Liver (tissue), 7 donors: ENCODE measurements at regions not wholly inside any gene's neighbourhood (a gene's known extent, or its start where the extent isn't known, plus 50 kb on each side); places are given as distances from the start of the nearest gene placed in this dataset.
"Not testable (repeated sequence)": the region's sequence is repeated elsewhere in the genome, so short reads cannot be mapped to it uniquely, and the experiment has no call there.

ENCODE experiments used
- DNase-seq: peaks from one replicate; pipeline ENCODE4 v3.0.0-alpha.2; 2017; ENCODE audit warnings: low spot score
- H3K27ac ChIP-seq, 2 donors: one replicate each; pipeline ENCODE4 v1.7.0; 2013; ENCODE audit warnings: inconsistent platforms in 2 of 2, low read length in 2 of 2, control low read depth in 1 of 2, low read depth in 1 of 2, mild to moderate bottlenecking in 1 of 2
- H3K27me3 ChIP-seq, 4 donors: one replicate each; pipeline versions ENCODE4 v1.6.1 to v1.7.0; 2013; ENCODE audit warnings: low read length in 3 of 4, inconsistent platforms in 1 of 4, mild to moderate bottlenecking in 1 of 4, moderate library complexity in 1 of 4; ENCODE audit not compliant: control insufficient read depth in 4 of 4, insufficient read depth in 4 of 4
- H3K36me3 ChIP-seq, 4 donors: one replicate each; pipeline versions ENCODE4 v1.6.1 to v1.7.0; 2013; ENCODE audit warnings: low read length in 3 of 4, mild to moderate bottlenecking in 3 of 4, low read depth in 1 of 4, moderate library complexity in 1 of 4; ENCODE audit not compliant: control insufficient read depth in 4 of 4, insufficient read depth in 3 of 4
- H3K4me1 ChIP-seq, 4 donors: one replicate each; pipeline versions ENCODE4 v1.6.1 to v1.7.0; 2013; ENCODE audit warnings: low read length in 3 of 4, mild to moderate bottlenecking in 3 of 4, moderate library complexity in 1 of 4; ENCODE audit not compliant: control insufficient read depth in 4 of 4, insufficient read depth in 4 of 4
- H3K4me3 ChIP-seq, 3 donors: one replicate each; pipeline versions ENCODE4 v1.6.1 to v1.7.0; 2013; ENCODE audit warnings: low read length in 3 of 3, control low read depth in 1 of 3, low read depth in 1 of 3, mild to moderate bottlenecking in 1 of 3
- H3K9ac ChIP-seq, 2 donors: one replicate each; pipeline ENCODE4 v1.7.0; 2013; ENCODE audit warnings: low read length in 2 of 2, mild to moderate bottlenecking in 2 of 2, moderate library complexity in 2 of 2, control low read depth in 1 of 2, low read depth in 1 of 2
- H3K9me3 ChIP-seq, 4 donors: one replicate each; pipeline versions ENCODE4 v1.6.1 to v1.7.0; 2013; ENCODE audit warnings: low read length in 3 of 4; ENCODE audit not compliant: control insufficient read depth in 4 of 4
- FOXA2 ChIP-seq: IDR thresholded peaks from 2 replicates; pipeline ENCODE4 v1.6.1; 2016; ENCODE audit warnings: antibody characterized with exemption
- GABPA ChIP-seq, 2 donors: IDR thresholded peaks in 1 of 2; conservative IDR thresholded peaks in 1 of 2; 2 replicates each; pipeline ENCODE4 v1.6.1; 2016; ENCODE audit warnings: antibody characterized with exemption in 2 of 2, mild to moderate bottlenecking in 1 of 2, moderate library complexity in 1 of 2
- HNF4A ChIP-seq, 2 donors: conservative IDR thresholded peaks; 2 replicates each; pipeline ENCODE4 v1.6.1; 2016; ENCODE audit warnings: antibody characterized with exemption in 2 of 2, mild to moderate bottlenecking in 2 of 2
- HNF4G ChIP-seq: IDR thresholded peaks from 2 replicates; pipeline ENCODE4 v1.6.1; 2016; ENCODE audit warnings: antibody characterized with exemption
- NR2F2 ChIP-seq: IDR thresholded peaks from 2 replicates; pipeline ENCODE4 v1.6.1; 2016; ENCODE audit warnings: antibody characterized with exemption
- RAD21 ChIP-seq, 2 donors: IDR thresholded peaks; 2 replicates each; pipeline ENCODE4 v1.6.1; 2016; ENCODE audit warnings: antibody characterized with exemption in 2 of 2, mild to moderate bottlenecking in 2 of 2
- SP1 ChIP-seq: IDR thresholded peaks from 2 replicates; pipeline ENCODE4 v1.6.1; 2018; ENCODE audit warnings: antibody characterized with exemption, mild to moderate bottlenecking
- WGBS: extraction: QIAGEN DNeasy Blood & Tissue Kit; methylation state at CpG from one replicate; pipeline ENCODE4 v1.1.7; 2013; 5-methylcytosine and 5-hydroxymethylcytosine counted together
- TF ChIP-seq, protein P1 (sequence below): IDR thresholded peaks from 2 replicates; pipeline ENCODE4 v1.6.1; 2016; ENCODE audit warnings: antibody characterized with exemption, mild to moderate bottlenecking
- TF ChIP-seq, protein P2 (sequence below): IDR thresholded peaks from 2 replicates; pipeline ENCODE4 v1.6.1; 2016; ENCODE audit warnings: antibody characterized with exemption
- TF ChIP-seq, protein P3 (sequence below): IDR thresholded peaks from 2 replicates; pipeline ENCODE4 v1.6.1; 2016; ENCODE audit warnings: antibody characterized with exemption
- donor health status: healthy.
- donor health status: healthy.
- donor health status: healthy.
- donor health status: healthy.

DNA sequence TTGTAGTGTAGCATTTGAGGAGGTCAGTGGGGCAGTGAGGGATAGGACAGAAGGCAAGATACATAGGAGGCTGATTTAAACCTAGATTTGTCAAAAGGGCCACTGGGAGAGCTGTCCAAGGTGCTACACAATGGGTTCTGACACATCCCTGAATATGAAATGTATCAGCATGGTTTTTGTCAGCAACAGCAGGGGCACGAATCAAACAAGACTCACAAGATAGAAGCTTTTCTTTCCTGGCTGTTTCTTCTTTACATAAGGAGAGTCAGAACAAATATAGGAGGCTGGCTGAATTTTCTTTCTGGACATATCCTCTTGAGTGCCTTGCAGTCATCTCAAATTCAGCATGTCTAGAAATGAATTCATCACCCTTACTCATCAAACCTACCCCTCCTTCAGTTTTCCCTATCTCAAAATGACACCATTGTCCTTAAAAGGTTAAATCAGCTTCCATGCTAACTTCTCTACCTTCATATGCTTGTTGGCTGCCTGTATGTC, 130.5 kb downstream of the NPIPB5 start:
- H3K4me3 ChIP-seq = no peak overlapping the region
- no peak overlapping the region for H3K27ac ChIP-seq
- H3K36me3 ChIP-seq = no peaks in the 10 kb centered on the region
- H3K9ac ChIP-seq = no peak overlapping the region
- 35% methylated on average over 1 of the region's 1 CpG for WGBS
- TF ChIP-seq, protein P1, sequence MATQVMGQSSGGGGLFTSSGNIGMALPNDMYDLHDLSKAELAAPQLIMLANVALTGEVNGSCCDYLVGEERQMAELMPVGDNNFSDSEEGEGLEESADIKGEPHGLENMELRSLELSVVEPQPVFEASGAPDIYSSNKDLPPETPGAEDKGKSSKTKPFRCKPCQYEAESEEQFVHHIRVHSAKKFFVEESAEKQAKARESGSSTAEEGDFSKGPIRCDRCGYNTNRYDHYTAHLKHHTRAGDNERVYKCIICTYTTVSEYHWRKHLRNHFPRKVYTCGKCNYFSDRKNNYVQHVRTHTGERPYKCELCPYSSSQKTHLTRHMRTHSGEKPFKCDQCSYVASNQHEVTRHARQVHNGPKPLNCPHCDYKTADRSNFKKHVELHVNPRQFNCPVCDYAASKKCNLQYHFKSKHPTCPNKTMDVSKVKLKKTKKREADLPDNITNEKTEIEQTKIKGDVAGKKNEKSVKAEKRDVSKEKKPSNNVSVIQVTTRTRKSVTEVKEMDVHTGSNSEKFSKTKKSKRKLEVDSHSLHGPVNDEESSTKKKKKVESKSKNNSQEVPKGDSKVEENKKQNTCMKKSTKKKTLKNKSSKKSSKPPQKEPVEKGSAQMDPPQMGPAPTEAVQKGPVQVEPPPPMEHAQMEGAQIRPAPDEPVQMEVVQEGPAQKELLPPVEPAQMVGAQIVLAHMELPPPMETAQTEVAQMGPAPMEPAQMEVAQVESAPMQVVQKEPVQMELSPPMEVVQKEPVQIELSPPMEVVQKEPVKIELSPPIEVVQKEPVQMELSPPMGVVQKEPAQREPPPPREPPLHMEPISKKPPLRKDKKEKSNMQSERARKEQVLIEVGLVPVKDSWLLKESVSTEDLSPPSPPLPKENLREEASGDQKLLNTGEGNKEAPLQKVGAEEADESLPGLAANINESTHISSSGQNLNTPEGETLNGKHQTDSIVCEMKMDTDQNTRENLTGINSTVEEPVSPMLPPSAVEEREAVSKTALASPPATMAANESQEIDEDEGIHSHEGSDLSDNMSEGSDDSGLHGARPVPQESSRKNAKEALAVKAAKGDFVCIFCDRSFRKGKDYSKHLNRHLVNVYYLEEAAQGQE = peak; percentile 95
- TF ChIP-seq HNF4A (conservative IDR thresholded peaks at IDR 0.05) (no peak), FOXA2 (no peak), HNF4G (no peak)
- TF ChIP-seq, protein P2, sequence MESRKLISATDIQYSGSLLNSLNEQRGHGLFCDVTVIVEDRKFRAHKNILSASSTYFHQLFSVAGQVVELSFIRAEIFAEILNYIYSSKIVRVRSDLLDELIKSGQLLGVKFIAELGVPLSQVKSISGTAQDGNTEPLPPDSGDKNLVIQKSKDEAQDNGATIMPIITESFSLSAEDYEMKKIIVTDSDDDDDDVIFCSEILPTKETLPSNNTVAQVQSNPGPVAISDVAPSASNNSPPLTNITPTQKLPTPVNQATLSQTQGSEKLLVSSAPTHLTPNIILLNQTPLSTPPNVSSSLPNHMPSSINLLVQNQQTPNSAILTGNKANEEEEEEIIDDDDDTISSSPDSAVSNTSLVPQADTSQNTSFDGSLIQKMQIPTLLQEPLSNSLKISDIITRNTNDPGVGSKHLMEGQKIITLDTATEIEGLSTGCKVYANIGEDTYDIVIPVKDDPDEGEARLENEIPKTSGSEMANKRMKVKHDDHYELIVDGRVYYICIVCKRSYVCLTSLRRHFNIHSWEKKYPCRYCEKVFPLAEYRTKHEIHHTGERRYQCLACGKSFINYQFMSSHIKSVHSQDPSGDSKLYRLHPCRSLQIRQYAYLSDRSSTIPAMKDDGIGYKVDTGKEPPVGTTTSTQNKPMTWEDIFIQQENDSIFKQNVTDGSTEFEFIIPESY = no peak
- DNase-seq = no peak
- H3K27me3 ChIP-seq = peaks cover 3 to 10% (median 6%) of the 10 kb centered on the region in 4 donors
- H3K4me1 ChIP-seq = no peaks in the 10 kb centered on the region
- peaks cover 0 to 6% (median 3%) of the 10 kb centered on the region in 4 donors for H3K9me3 ChIP-seq

DNA sequence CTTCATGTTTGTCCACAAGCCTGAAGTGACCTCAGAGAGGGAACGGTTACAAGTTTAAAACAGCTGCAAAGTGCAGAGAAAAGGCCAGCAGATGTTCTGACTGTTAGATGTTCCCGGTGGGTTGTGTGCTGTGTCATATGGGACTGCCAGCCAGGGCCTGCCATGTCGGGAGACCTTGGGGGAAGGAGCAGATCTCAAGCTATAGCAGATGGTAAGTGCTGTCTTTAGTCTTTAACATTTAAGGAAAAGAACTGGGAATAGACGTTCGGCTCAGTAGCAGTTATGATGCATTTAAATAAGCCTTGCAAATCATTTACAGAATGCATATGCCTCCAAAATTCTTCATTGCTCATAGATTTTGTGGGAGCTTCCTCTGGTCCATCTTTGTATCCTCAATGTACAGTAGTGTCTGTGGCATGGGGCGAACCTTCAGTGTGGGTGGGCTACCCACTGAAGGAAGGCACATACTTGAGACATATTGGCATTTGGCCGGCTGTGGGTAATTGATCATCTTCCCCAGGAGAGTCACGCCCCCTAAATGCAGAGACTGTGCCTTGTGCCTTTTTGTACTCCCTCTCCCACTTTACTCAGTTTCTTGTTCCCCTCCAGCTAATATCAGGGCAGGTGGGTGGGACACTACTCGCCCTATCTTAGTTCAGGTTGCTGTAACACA, 131.9 kb downstream of the NPIPB5 start:
- 60% methylated on average over 9 of the region's 9 CpGs for WGBS
- H3K4me1 ChIP-seq = no peaks in the 10 kb centered on the region
- H3K9ac ChIP-seq = no peak overlapping the region
- H3K4me3 ChIP-seq = no peak overlapping the region
- DNase-seq = no peak
- H3K9me3 ChIP-seq = peaks cover 0 to 3% (median under 1%) of the 10 kb centered on the region in 4 donors
- H3K27ac ChIP-seq = no peak overlapping the region
- TF ChIP-seq GABPA (IDR thresholded peaks at IDR 0.05 in 1 of 2, conservative IDR thresholded peaks at IDR 0.05 in 1 of 2) (no peak), RAD21 (IDR thresholded peaks at IDR 0.05) (no peak), SP1 (no peak), HNF4G (no peak), NR2F2 (no peak)
- TF ChIP-seq, protein P3, sequence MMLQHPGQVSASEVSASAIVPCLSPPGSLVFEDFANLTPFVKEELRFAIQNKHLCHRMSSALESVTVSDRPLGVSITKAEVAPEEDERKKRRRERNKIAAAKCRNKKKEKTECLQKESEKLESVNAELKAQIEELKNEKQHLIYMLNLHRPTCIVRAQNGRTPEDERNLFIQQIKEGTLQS = no peak
- H3K36me3 ChIP-seq = no peaks in the 10 kb centered on the region
- peaks cover 3 to 14% (median 6%) of the 10 kb centered on the region in 4 donors for H3K27me3 ChIP-seq

DNA sequence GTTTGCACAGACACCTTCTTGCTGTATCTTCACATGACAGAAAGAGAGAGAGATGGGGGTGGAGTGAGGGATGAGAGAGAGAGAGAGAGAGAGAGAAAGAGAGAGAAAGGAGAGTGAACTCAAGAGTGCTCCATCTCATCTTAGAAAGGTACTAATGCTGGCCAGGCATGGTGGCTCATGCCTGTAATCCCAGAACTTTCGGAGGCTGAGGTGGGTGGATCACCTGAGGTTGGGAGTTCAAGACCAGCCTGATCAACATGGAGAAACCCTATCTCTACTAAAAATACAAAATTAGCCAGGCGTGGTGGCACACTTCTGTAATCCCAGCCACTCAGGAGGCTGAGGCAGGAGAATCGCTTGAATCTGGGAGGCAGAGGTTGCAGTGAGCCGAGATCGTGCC, 132.5 kb downstream of the NPIPB5 start:
- not testable (repeated sequence) for H3K9ac ChIP-seq, H3K4me3 ChIP-seq, H3K9me3 ChIP-seq, H3K36me3 ChIP-seq, H3K4me1 ChIP-seq, DNase-seq, H3K27ac ChIP-seq
- 88% methylated on average over 5 of the region's 5 CpGs for WGBS
- peaks cover 2 to 18% (median 6%) of the 10 kb centered on the region in 4 donors for H3K27me3 ChIP-seq
